SU-DHL-6 (cell line): ENCODE measurements at regions not wholly inside any gene's neighbourhood (a gene's known extent, or its start where the extent isn't known, plus 50 kb on each side); places are given as distances from the start of the nearest gene placed in this dataset.

Experiments
- H2AFZ ChIP-seq: fragments of 200-600 bp; sonication (generic); 2 replicates; pipeline ENCODE4 v1.6.1; 2014; ENCODE audit warnings: low read depth, mild to moderate bottlenecking, moderate library complexity, mixed read lengths, antibody characterized with exemption, low read length; ENCODE audit not compliant: severe bottlenecking
- H3F3A ChIP-seq: fragments of 200-600 bp; shearing (Covaris generic); 2 replicates; pipeline ENCODE4 v1.6.0; 2016; ENCODE audit warnings: antibody characterized with exemption, mild to moderate bottlenecking; ENCODE audit not compliant: insufficient read depth
- H3K27ac ChIP-seq: fragments of 200-600 bp; sonication (generic); 2 replicates; pipeline ENCODE4 v1.5.1; 2016; ENCODE audit warnings: low read depth, mild to moderate bottlenecking, low read length, moderate library complexity, mixed read lengths
- H3K27me3 ChIP-seq: fragments of 200-600 bp; sonication (generic), shearing (Covaris generic); 2 replicates; pipeline ENCODE4 v1.6.0; 2014; ENCODE audit warnings: mild to moderate bottlenecking, low read length
- H3K36me3 ChIP-seq: fragments of 200-600 bp; sonication (generic); 2 replicates; pipeline ENCODE4 v1.6.1; 2014; ENCODE audit warnings: mild to moderate bottlenecking, low read length, mixed read lengths
- H3K4me2 ChIP-seq: fragments of 300-600, 200-600 bp; shearing (Covaris generic), sonication (generic); 2 replicates; pipeline ENCODE4 v1.6.0; 2014; ENCODE audit warnings: low read length, low read depth, mild to moderate bottlenecking; ENCODE audit not compliant: poor library complexity, severe bottlenecking
- H3K4me3 ChIP-seq: fragments of 200-600 bp; sonication (generic); 2 replicates; pipeline ENCODE4 v1.5.1; 2014; ENCODE audit warnings: antibody characterized with exemption, low read length, mild to moderate bottlenecking, mixed read lengths; ENCODE audit not compliant: insufficient read depth, poor library complexity, severe bottlenecking
- H3K79me2 ChIP-seq: fragments of 200-600 bp; sonication (generic); 2 replicates; pipeline ENCODE4 v1.6.1; 2014; ENCODE audit warnings: mild to moderate bottlenecking, low read length, moderate library complexity; ENCODE audit not compliant: insufficient read depth
- H3K9ac ChIP-seq: fragments of 200-600 bp; sonication (generic); 2 replicates; pipeline ENCODE4 v1.7.0; 2014; ENCODE audit warnings: mild to moderate bottlenecking, low read length
- H3K9me2 ChIP-seq: fragments of 200-600 bp; sonication (generic); replicated peaks from 2 replicates; pipeline ENCODE4 v1.6.1; 2014; ENCODE audit warnings: low read length; ENCODE audit not compliant: insufficient read depth
- H3K9me3 ChIP-seq: fragments of 200-600 bp; sonication (generic); 2 replicates; pipeline ENCODE4 v1.6.1; 2014; ENCODE audit warnings: low read length, mixed read lengths; ENCODE audit not compliant: insufficient read depth
- H4K20me1 ChIP-seq: fragments of 200-600 bp; sonication (generic); 2 replicates; pipeline ENCODE4 v1.6.1; 2014; ENCODE audit warnings: low read depth, mild to moderate bottlenecking, antibody characterized with exemption, low read length, moderate library complexity, mixed read lengths
- CTCF ChIP-seq: fragments of 200-600 bp; sonication (generic); IDR thresholded peaks from one replicate; pipeline ENCODE4 v1.5.1; 2017; ENCODE audit warnings: antibody characterized with exemption, mild to moderate bottlenecking, low read length, moderate library complexity; ENCODE audit not compliant: insufficient read depth, poor library complexity, severe bottlenecking
- EZH2phosphoT487 ChIP-seq: fragments of 200-600 bp; sonication (generic), shearing (Covaris generic); conservative IDR thresholded peaks from 2 replicates; pipeline ENCODE4 v1.6.1; 2018; ENCODE audit warnings: mild to moderate bottlenecking, antibody characterized with exemption, low read length, moderate library complexity, mixed read lengths

GRCh38 chr2:12034382-12034781, 287.9 kb downstream of the LPIN1 start:
- TF ChIP-seq EZH2phosphoT487 (no peak), CTCF (no peak)
- Histone ChIP-seq H3K79me2 (no peaks in the 10 kb centered on the region), H3K9me3 (no peaks in the 10 kb centered on the region), H3K4me3 (peak overlapping the region; percentile 44), H3K9ac (peak overlapping the region; percentile 75), H3K36me3 (no peaks in the 10 kb centered on the region), H3K4me2 (peak overlapping the region; percentile 83), H2AFZ (no peak overlapping the region), H3K9me2 (no peaks in the 10 kb centered on the region), H3F3A (peaks cover 75% of the 10 kb centered on the region), H3K27me3 (no peaks in the 10 kb centered on the region), H3K27ac (peak overlapping the region; percentile 99), H4K20me1 (no peaks in the 10 kb centered on the region)

GRCh38 chr2:12035029-12035720, 288.7 kb downstream of the LPIN1 start:
- Histone ChIP-seq H3K27ac (peak overlapping the region; percentile 99), H4K20me1 (no peaks in the 10 kb centered on the region), H3K9me3 (no peaks in the 10 kb centered on the region), H3K79me2 (no peaks in the 10 kb centered on the region), H3K4me2 (peak overlapping the region; percentile 83), H3K9me2 (no peaks in the 10 kb centered on the region), H3K27me3 (no peaks in the 10 kb centered on the region), H3K36me3 (no peaks in the 10 kb centered on the region), H2AFZ (no peak overlapping the region), H3K9ac (peak overlapping the region; percentile 75), H3K4me3 (no peak overlapping the region), H3F3A (peaks cover 79% of the 10 kb centered on the region)
- TF ChIP-seq EZH2phosphoT487 (no peak), CTCF (no peak)

GRCh38 chr2:12035956-12036639, 289.7 kb downstream of the LPIN1 start:
- Histone ChIP-seq H3K36me3 (no peaks in the 10 kb centered on the region), H4K20me1 (no peaks in the 10 kb centered on the region), H3K4me2 (peak overlapping the region; percentile 83), H3K9ac (peak overlapping the region; percentile 75), H3F3A (peaks cover 82% of the 10 kb centered on the region), H3K27ac (peak overlapping the region; percentile 99), H3K79me2 (no peaks in the 10 kb centered on the region), H3K9me2 (no peaks in the 10 kb centered on the region), H3K9me3 (no peaks in the 10 kb centered on the region), H3K4me3 (peak overlapping the region; percentile 6), H2AFZ (no peak overlapping the region), H3K27me3 (no peaks in the 10 kb centered on the region)
- no peak for TF ChIP-seq CTCF
- no peak for TF ChIP-seq EZH2phosphoT487
